ENCODE measurements at regions not wholly inside any gene's neighbourhood (a gene's known extent, or its start where the extent isn't known, plus 50 kb on each side); places are given as distances from the start of the nearest gene placed in this dataset.
A peak's percentile ranks its signal among the peaks of the same experiment; 100 is the strongest.

DNA sequence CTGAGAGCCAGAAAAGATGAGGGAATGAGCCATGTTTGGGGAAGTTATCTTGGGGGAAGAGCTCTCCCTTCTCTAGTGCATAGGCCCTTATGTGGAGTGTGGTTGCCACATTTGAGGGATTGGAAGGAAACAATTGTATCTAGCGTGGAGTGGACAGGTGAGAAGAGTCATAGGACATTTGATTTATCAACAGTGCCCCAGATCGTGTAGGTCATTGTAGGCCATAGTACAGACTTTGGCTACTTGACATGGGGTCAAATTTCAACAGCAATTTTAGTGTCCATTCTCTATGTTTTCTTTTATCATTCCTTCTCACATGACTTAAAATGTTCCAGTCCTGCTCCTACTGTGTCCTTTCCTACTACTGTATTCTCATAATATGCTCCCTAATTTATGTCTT is 1182.8 kb downstream of the SORCS1 start:
- no peaks in the 10 kb centered on the region for H3K36me3 ChIP-seq
- H3K27me3 ChIP-seq = no peaks in the 10 kb centered on the region
- no peak overlapping the region for H3K4me3 ChIP-seq
- DNase-seq (ENCODE audit: extremely low spot score in 2 of 2) = no peak
- TF ChIP-seq POLR2AphosphoS5 (IDR thresholded peaks at IDR 0.05; ENCODE audit: insufficient read depth in 1 of 2, low read depth in 1 of 2) (no peak), POLR2A (IDR thresholded peaks at IDR 0.05) (no peak)
- TF ChIP-seq, protein P1, sequence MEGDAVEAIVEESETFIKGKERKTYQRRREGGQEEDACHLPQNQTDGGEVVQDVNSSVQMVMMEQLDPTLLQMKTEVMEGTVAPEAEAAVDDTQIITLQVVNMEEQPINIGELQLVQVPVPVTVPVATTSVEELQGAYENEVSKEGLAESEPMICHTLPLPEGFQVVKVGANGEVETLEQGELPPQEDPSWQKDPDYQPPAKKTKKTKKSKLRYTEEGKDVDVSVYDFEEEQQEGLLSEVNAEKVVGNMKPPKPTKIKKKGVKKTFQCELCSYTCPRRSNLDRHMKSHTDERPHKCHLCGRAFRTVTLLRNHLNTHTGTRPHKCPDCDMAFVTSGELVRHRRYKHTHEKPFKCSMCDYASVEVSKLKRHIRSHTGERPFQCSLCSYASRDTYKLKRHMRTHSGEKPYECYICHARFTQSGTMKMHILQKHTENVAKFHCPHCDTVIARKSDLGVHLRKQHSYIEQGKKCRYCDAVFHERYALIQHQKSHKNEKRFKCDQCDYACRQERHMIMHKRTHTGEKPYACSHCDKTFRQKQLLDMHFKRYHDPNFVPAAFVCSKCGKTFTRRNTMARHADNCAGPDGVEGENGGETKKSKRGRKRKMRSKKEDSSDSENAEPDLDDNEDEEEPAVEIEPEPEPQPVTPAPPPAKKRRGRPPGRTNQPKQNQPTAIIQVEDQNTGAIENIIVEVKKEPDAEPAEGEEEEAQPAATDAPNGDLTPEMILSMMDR (IDR thresholded peaks at IDR 0.05) = no peak
- no peak overlapping the region for H3K27ac ChIP-seq
- H3K4me1 ChIP-seq = no peaks in the 10 kb centered on the region
- no peaks in the 10 kb centered on the region for H3K9me3 ChIP-seq
- intact Hi-C loops (cut with DNase I) = no loop called here

DNA sequence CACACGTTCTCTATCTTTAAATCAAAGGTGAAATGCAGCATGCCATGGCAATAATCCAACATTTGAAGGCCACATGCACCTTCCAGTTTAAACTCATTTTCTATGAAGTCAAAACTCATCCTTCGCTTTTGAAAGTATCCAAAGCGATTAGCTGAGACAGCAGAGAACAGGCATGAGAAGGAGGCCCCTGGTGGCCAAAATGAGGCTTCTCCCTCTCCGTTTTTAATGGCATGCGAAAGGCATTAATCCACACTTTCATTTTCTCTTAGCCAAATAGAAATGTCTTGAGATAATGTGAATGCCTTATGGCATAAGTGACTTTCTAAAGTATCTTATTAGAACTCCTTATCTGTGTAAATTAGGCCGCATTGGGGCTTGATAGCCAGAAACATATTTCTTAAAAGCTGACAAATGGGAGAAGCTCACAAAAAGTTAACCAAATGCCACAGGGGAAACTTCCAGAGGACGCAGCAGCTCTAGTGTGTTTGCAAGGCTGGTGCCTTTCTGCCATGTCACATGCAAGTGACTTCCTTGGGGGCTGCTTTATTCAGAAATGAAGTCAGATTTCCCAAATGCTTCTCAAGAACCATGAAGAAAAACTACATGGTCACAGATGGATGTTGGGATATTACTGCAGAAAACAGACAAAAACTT is 1189.6 kb downstream of the SORCS1 start:
- no peak overlapping the region for H3K4me3 ChIP-seq
- H3K27ac ChIP-seq = no peak overlapping the region
- no peaks in the 10 kb centered on the region for H3K27me3 ChIP-seq
- no peaks in the 10 kb centered on the region for H3K9me3 ChIP-seq
- TF ChIP-seq POLR2A (IDR thresholded peaks at IDR 0.05) (no peak), POLR2AphosphoS5 (IDR thresholded peaks at IDR 0.05; ENCODE audit: insufficient read depth in 1 of 2, low read depth in 1 of 2) (no peak)
- TF ChIP-seq, protein P1 (IDR thresholded peaks at IDR 0.05) = peak in 1 of 3 experiments; percentile 24
- DNase-seq (ENCODE audit: extremely low spot score in 2 of 2) = no peak
- intact Hi-C loops (cut with DNase I) = no loop called here
- H3K4me1 ChIP-seq = no peaks in the 10 kb centered on the region
- no peaks in the 10 kb centered on the region for H3K36me3 ChIP-seq

DNA sequence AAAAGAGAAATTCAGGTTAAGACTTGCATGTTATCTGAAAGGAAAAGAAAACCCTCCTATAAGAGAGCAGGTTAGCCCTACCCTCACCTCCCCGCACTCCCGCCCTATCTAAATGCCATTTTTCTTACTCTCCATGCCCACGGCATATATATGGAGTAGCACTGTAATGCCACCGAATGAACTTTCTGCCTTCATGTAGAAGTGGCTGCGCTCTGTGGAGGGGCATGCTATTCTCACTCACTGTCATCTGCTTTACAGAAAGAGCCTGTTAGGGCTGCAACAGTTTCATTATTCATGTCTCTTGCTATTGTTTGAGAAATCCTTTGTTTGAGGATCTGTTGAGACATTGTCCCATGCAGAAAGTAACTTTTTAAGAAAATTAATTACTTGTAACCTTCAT is 1190.6 kb downstream of the SORCS1 start:
- Histone ChIP-seq H3K36me3 (no peaks in the 10 kb centered on the region), H3K27ac (no peak overlapping the region), H3K4me1 (no peaks in the 10 kb centered on the region), H3K9me3 (no peaks in the 10 kb centered on the region), H3K4me3 (no peak overlapping the region), H3K27me3 (no peaks in the 10 kb centered on the region)
- TF ChIP-seq POLR2AphosphoS5 (IDR thresholded peaks at IDR 0.05; ENCODE audit: insufficient read depth in 1 of 2, low read depth in 1 of 2) = no peak
- TF ChIP-seq, protein P1 (IDR thresholded peaks at IDR 0.05) = no peak
- TF ChIP-seq POLR2A (IDR thresholded peaks at IDR 0.05) = no peak
- intact Hi-C loops (cut with DNase I) = no loop called here
- DNase-seq (ENCODE audit: extremely low spot score in 2 of 2) = no peak

DNA sequence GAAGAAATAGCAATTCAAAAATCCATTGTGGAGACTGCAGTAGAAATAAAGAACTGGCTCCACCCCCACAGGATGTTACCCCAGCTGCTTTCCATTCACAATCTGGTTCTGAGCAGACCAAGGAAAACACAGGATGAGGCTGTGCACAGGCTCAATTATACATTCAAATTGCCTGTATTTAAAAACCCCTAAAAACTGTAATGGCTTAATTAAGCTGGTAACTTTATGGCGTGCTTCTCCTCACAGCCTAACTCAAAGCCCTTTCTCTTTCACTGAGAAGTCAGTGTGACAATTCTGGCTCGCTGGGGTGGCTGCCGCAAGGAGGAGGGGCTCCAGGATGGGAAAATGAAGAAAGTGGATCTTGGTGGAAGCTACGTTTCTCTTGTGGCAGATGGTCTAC is 1191.1 kb downstream of the SORCS1 start:
- H3K4me1 ChIP-seq = no peaks in the 10 kb centered on the region
- H3K27me3 ChIP-seq = no peaks in the 10 kb centered on the region
- intact Hi-C loops (cut with DNase I) = no loop called here
- no peaks in the 10 kb centered on the region for H3K36me3 ChIP-seq
- no peak overlapping the region for H3K27ac ChIP-seq
- TF ChIP-seq, protein P1 (IDR thresholded peaks at IDR 0.05) = no peak
- TF ChIP-seq POLR2AphosphoS5 (IDR thresholded peaks at IDR 0.05; ENCODE audit: insufficient read depth in 1 of 2, low read depth in 1 of 2) (no peak), POLR2A (IDR thresholded peaks at IDR 0.05) (no peak)
- DNase-seq (ENCODE audit: extremely low spot score in 2 of 2) = no peak
- no peak overlapping the region for H3K4me3 ChIP-seq
- no peaks in the 10 kb centered on the region for H3K9me3 ChIP-seq

DNA sequence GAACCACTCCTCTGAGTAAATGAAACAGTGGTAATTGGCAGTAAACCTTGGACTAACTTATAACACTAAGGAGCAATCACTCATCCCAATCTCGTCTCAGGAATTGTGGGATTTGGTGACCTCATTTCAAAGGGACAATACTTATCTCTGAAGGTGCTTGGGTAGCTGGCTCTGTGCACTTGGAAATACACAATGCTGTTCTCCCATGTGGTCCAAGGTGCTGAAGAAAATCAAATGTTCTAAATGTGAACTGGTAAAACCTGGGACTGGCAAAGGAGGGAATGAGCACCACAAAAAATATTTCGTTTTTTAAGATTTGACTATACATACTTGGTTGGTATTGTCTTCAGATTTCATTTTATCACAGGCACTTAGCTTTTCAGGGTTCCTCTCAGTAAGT is 1193.0 kb downstream of the SORCS1 start:
- Histone ChIP-seq H3K36me3 (no peaks in the 10 kb centered on the region), H3K9me3 (no peaks in the 10 kb centered on the region), H3K4me1 (no peaks in the 10 kb centered on the region), H3K4me3 (no peak overlapping the region), H3K27me3 (no peaks in the 10 kb centered on the region), H3K27ac (no peak overlapping the region)
- TF ChIP-seq, protein P1 (IDR thresholded peaks at IDR 0.05) = no peak
- TF ChIP-seq POLR2AphosphoS5 (IDR thresholded peaks at IDR 0.05; ENCODE audit: insufficient read depth in 1 of 2, low read depth in 1 of 2) (no peak), POLR2A (IDR thresholded peaks at IDR 0.05) (no peak)
- intact Hi-C loops (cut with DNase I) = no loop called here
- DNase-seq (ENCODE audit: extremely low spot score in 2 of 2) = no peak
